Effector memory CD8-positive, alpha-beta T cell (primary cell): ENCODE measurements at regions not wholly inside any gene's neighbourhood (a gene's known extent, or its start where the extent isn't known, plus 50 kb on each side); places are given as distances from the start of the nearest gene placed in this dataset.

ENCODE experiments used
- ATAC-seq: fragments of 150-1000 bp; cut with Tn5 transposase; replicated peaks from 2 replicates; pipeline ENCODE4 v1.10.0; 2021; ENCODE audit warnings: mild to moderate bottlenecking, moderate library complexity
- DNase-seq, 3 experiments: peaks; one replicate each; pipeline ENCODE4 v3.0.0; 2021
- H3K27ac Mint-ChIP-seq, 2 donors: one replicate each; pipeline ENCODE4 v1.8.0; 2022; ENCODE audit warnings: mild to moderate bottlenecking in 2 of 2, mixed read lengths in 2 of 2, moderate library complexity in 2 of 2
- H3K27me3 Mint-ChIP-seq, 2 donors: one replicate each; pipeline ENCODE4 v1.8.0; 2022; ENCODE audit warnings: mixed read lengths in 2 of 2
- H3K36me3 Mint-ChIP-seq: one replicate; pipeline ENCODE4 v1.8.0; 2022; ENCODE audit warnings: mild to moderate bottlenecking, moderate library complexity, mixed read lengths; ENCODE audit not compliant: insufficient read depth
- H3K4me1 Mint-ChIP-seq, 2 donors: one replicate each; pipeline ENCODE4 v1.8.0; 2022; ENCODE audit warnings: low read depth in 2 of 2, mixed read lengths in 2 of 2
- H3K4me3 Mint-ChIP-seq, 2 donors: one replicate each; pipeline ENCODE4 v1.8.0; 2022; ENCODE audit warnings: mild to moderate bottlenecking in 2 of 2, mixed read lengths in 2 of 2, moderate library complexity in 2 of 2
- H3K9me3 Mint-ChIP-seq, 2 donors: one replicate each; pipeline ENCODE4 v1.8.0; 2022; ENCODE audit warnings: mixed read lengths in 2 of 2

- no peak for ATAC-seq
- Mint-ChIP-seq H3K4me1 (no peaks in the 10 kb centered on the region), H3K27me3 (no peaks in the 10 kb centered on the region), H3K36me3 (no peaks in the 10 kb centered on the region), H3K9me3 (peaks cover 4 to 16% of the 10 kb centered on the region in 2 donors), H3K4me3 (no peak overlapping the region), H3K27ac (no peak overlapping the region)
- DNase-seq: no peak
Observed at GRCh38 chr4:52266537-52267137, 215.5 kb downstream of the SPATA18 start.

DNA sequence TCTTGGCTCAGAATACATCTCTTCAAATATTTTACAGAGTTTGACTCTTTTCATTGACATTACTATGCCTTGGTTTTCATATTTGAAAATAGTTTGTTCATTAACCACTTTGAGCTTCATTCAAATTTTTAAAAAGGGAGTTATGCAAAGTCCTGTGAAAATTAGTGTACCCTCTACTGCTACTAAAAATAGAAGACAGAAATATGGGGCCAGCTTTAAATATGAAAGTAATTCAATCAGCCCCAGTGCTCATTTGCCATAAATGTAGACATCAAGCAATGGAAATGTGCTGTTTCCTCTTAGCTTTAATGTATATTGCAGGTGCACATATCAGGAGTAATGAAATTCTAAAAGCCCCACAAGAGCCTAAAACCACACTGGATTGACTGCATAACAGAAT lies 218.7 kb downstream of the SPATA18 start:
- no peak for DNase-seq
- no peaks in the 10 kb centered on the region for H3K36me3 Mint-ChIP-seq
- peaks cover 8 to 12% of the 10 kb centered on the region in 2 donors for H3K9me3 Mint-ChIP-seq
- H3K4me1 Mint-ChIP-seq: no peaks in the 10 kb centered on the region
- H3K27me3 Mint-ChIP-seq: no peaks in the 10 kb centered on the region
- no peak overlapping the region for H3K27ac Mint-ChIP-seq
- ATAC-seq: no peak
- no peak overlapping the region for H3K4me3 Mint-ChIP-seq

DNA sequence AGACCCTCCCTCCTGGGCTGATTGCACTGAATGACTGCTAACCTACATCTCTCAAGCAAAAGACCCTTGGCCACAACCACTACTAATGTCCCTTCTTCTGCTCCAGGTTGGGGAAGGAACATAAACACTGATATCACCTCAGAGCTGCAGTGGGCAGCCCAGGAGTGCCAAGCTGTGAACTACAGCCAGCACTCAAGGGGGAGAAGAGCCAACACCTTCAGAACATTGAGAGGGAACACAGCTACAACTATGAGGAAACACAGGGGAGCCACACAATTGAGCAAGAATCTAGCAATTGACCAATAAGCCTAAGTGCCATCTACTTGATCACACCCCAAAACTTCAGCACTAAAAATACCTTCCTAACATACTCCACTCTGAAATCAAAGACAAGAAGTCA lies 222.8 kb downstream of the SPATA18 start:
- Mint-ChIP-seq H3K9me3 (peaks cover 9 to 14% of the 10 kb centered on the region in 2 donors), H3K4me3 (no peak overlapping the region), H3K36me3 (no peaks in the 10 kb centered on the region), H3K27ac (no peak overlapping the region), H3K27me3 (no peaks in the 10 kb centered on the region), H3K4me1 (no peaks in the 10 kb centered on the region)
- no peak for DNase-seq
- ATAC-seq: no peak

DNA sequence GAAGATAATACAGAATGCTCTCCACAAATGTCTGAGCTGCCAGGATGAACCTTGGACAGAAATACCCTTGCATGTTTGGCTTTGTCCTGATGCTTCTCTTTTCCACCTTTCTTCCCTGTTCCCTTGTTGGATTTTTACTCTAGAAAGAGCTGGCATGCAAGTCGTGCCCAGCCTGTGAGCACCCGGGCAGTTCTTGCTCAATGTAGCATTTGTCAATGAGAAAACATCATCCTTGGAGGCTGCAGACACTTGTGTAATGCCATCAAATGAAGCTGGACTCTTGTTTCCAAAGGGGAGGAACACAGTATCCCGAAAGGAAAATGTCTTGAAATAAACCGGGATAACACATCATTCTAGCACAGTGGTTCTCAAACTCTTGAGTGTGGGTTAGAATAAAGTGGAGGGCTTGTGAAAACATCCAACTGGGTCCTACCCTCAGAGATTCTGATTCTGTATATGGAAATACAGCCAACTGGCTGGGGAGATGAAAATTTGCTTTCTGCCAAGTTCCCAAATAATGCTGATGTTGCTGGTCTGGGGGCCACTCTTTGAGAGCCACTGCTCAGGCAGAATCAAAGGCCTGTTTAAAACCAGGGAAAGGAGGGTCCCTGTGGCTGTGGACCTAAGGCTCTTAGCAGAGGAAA lies 237.2 kb downstream of the SPATA18 start:
- H3K4me3 Mint-ChIP-seq: no peak overlapping the region
- H3K27ac Mint-ChIP-seq: no peak overlapping the region
- ATAC-seq: no peak
- no peak for DNase-seq
- H3K4me1 Mint-ChIP-seq: no peaks in the 10 kb centered on the region
- no peaks in the 10 kb centered on the region for H3K27me3 Mint-ChIP-seq
- H3K9me3 Mint-ChIP-seq: peaks cover 0 to 1% of the 10 kb centered on the region in 2 donors
- no peaks in the 10 kb centered on the region for H3K36me3 Mint-ChIP-seq

DNA sequence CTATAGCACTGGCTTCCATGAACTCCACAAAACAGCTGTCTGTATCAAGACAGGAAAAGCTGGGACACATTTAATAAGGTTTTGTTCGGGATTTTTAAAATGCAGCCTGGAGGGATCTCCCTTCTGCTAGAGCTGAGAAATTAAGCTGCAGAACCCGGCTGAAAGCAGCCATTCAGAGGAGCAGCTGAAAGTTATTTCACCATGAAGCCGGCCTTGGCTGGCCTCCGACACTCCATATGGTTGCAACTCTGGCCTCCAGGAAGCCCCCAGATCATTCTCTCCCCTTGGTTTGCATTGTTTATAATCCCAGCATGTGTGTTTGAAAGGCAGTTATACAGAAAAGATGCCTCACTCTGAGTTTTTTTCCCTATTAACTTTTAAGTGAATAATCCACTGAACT lies 239.4 kb downstream of the SPATA18 start:
- Mint-ChIP-seq H3K36me3 (no peaks in the 10 kb centered on the region), H3K27ac (no peak overlapping the region), H3K27me3 (no peaks in the 10 kb centered on the region), H3K9me3 (no peaks in the 10 kb centered on the region), H3K4me1 (no peaks in the 10 kb centered on the region), H3K4me3 (no peak overlapping the region)
- no peak for ATAC-seq
- no peak for DNase-seq

DNA sequence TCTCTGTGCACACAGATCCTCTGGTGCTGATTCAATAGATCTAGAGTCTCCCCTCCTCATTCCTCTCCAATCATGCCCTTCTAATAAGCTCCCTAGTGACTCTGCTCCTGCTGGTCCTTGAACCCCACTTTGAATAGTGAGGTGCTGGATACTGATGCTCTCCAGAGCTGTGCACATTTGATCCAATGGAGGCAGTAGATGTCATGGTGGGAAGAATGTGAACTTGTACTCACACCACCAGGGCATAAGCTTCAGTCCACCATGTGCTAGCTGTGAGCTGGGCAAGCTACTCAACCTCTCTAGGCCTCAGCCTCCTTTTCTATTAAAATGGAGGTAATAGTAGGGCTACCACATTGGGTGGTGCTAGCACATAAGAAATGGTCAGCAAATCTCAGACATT lies 241.1 kb downstream of the SPATA18 start:
- no peak overlapping the region for H3K27ac Mint-ChIP-seq
- H3K36me3 Mint-ChIP-seq: no peaks in the 10 kb centered on the region
- H3K4me3 Mint-ChIP-seq: no peak overlapping the region
- H3K4me1 Mint-ChIP-seq: no peaks in the 10 kb centered on the region
- no peaks in the 10 kb centered on the region for H3K27me3 Mint-ChIP-seq
- DNase-seq (no peak), ATAC-seq (no peak)
- no peaks in the 10 kb centered on the region for H3K9me3 Mint-ChIP-seq

DNA sequence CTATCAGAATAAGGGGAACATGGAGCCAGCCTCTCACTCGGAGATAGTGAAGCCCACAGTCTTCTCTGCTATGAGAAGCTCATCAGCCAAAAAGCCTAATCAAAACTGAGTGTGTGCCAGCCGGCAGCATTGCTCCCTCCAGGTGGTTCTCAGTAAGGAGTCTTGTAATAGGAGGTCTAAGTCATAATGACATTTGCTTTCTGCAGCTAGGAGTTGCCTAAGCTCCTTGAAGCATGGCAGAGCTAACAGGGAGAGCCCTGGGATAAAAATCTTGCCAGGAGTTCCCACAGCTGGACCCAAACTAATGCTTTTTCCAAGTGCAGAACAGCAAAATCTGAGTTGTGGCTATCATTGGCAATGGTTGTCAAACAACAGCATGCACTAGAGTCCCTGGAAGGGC lies 245.2 kb downstream of the SPATA18 start:
- H3K9me3 Mint-ChIP-seq: no peaks in the 10 kb centered on the region
- DNase-seq (no peak), ATAC-seq (no peak)
- H3K4me1 Mint-ChIP-seq: no peaks in the 10 kb centered on the region
- H3K27me3 Mint-ChIP-seq: no peaks in the 10 kb centered on the region
- no peak overlapping the region for H3K4me3 Mint-ChIP-seq
- H3K27ac Mint-ChIP-seq: no peak overlapping the region
- H3K36me3 Mint-ChIP-seq: no peaks in the 10 kb centered on the region

DNA sequence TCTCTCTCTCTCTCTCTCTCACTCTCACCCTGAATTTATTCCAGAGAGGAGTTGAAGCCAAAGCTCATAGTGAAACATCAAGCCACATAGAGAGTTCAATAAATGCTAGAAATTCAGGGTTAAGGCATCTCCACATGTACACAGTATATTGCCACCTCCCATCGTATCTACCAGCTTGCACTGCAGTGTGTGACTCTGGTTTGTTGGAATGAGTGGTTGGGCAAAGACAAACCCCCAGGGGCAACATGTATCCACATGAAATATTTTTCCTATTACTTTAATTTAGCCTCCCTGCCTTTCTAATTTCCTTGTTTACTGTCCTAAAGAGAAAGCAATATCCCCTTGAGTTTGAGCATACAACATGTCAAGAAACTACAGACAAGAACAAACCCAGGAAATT lies 247.3 kb downstream of the SPATA18 start:
- ATAC-seq (no peak), DNase-seq (no peak)
- H3K9me3 Mint-ChIP-seq: no peaks in the 10 kb centered on the region
- H3K27me3 Mint-ChIP-seq: no peaks in the 10 kb centered on the region
- H3K4me1 Mint-ChIP-seq: no peaks in the 10 kb centered on the region
- no peak overlapping the region for H3K4me3 Mint-ChIP-seq
- H3K36me3 Mint-ChIP-seq: no peaks in the 10 kb centered on the region
- H3K27ac Mint-ChIP-seq: no peak overlapping the region

GRCh38 chr4:52299120-52299519 lies 248.0 kb downstream of the SPATA18 start:
- H3K4me3 Mint-ChIP-seq: no peak overlapping the region
- no peaks in the 10 kb centered on the region for H3K9me3 Mint-ChIP-seq
- H3K27ac Mint-ChIP-seq: no peak overlapping the region
- H3K27me3 Mint-ChIP-seq: no peaks in the 10 kb centered on the region
- ATAC-seq (no peak), DNase-seq (no peak)
- H3K4me1 Mint-ChIP-seq: no peaks in the 10 kb centered on the region
- no peaks in the 10 kb centered on the region for H3K36me3 Mint-ChIP-seq

- no peak overlapping the region for H3K4me3 Mint-ChIP-seq
- H3K36me3 Mint-ChIP-seq: no peaks in the 10 kb centered on the region
- peaks cover 5 to 8% of the 10 kb centered on the region in 2 donors for H3K9me3 Mint-ChIP-seq
- DNase-seq (no peak), ATAC-seq (no peak)
- H3K27ac Mint-ChIP-seq: no peak overlapping the region
- H3K4me1 Mint-ChIP-seq: no peaks in the 10 kb centered on the region
- H3K27me3 Mint-ChIP-seq: peaks cover 9 to 11% of the 10 kb centered on the region in 2 donors
Observed at GRCh38 chr4:52311464-52312125, 260.5 kb downstream of the SPATA18 start.

DNA sequence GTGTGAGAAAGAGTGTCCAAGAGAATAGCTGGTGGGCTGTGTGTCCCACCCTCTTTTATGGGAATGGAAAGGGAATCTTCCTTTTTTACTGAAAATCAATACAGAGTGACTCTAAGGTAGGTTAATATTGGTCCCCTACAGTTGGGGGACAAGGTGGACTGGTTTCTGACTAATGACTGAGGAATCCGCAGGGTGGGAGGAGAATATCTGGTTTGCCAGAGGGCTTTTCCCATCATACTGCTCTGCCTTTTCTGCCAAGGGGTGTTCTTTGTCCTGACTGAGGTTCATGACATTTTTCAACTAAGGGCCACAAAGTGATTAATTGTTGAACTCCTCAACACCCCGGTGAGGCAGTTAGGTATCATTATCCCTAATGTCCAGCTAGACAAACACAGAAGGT lies 261.6 kb downstream of the SPATA18 start:
- H3K4me3 Mint-ChIP-seq: no peak overlapping the region
- no peak for DNase-seq

GRCh38 chr4:52317361-52317879 lies 266.3 kb downstream of the SPATA18 start:
- no peaks in the 10 kb centered on the region for H3K4me1 Mint-ChIP-seq
- peaks cover 5% of the 10 kb centered on the region in 2 donors for H3K27me3 Mint-ChIP-seq
- DNase-seq (no peak), ATAC-seq (no peak)
- no peaks in the 10 kb centered on the region for H3K36me3 Mint-ChIP-seq
- H3K4me3 Mint-ChIP-seq: no peak overlapping the region
- no peak overlapping the region for H3K27ac Mint-ChIP-seq
- H3K9me3 Mint-ChIP-seq: peaks cover under 1 to 5% of the 10 kb centered on the region in 2 donors

More for the DNA sequence above, 261.6 kb downstream of the SPATA18 start:
- no peaks in the 10 kb centered on the region for H3K36me3 Mint-ChIP-seq
- H3K9me3 Mint-ChIP-seq: peaks cover 2 to 5% of the 10 kb centered on the region in 2 donors
- no peaks in the 10 kb centered on the region for H3K4me1 Mint-ChIP-seq
- ATAC-seq: no peak
- peaks cover 9 to 11% of the 10 kb centered on the region in 2 donors for H3K27me3 Mint-ChIP-seq
- no peak overlapping the region for H3K27ac Mint-ChIP-seq

- Mint-ChIP-seq H3K4me3 (no peak overlapping the region), H3K4me1 (no peaks in the 10 kb centered on the region), H3K27ac (no peak overlapping the region), H3K9me3 (peaks cover 4 to 6% of the 10 kb centered on the region in 2 donors), H3K27me3 (no peaks in the 10 kb centered on the region), H3K36me3 (no peaks in the 10 kb centered on the region)
- DNase-seq (no peak), ATAC-seq (no peak)
Observed at GRCh38 chr4:52317981-52318380, 266.9 kb downstream of the SPATA18 start.

DNA sequence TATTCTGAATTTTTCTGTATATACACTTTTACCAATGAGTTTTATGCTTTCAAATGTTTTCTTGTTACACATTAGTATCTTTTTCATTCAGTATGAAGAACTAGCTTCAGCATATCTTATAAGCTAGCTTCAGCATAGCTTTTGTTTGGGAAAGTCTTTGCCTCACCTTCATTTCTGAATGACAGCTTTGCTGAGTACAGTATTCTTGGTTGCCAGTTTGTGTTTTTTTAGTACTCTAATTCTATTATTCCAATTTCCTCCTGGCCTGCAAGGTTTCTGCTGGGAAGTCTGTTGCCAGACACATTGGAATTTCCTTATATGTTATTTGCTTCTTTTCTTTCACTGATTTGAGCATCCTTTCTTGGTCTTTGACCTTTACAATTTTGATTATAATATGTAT lies 278.8 kb downstream of the SPATA18 start:
- DNase-seq (no peak), ATAC-seq (no peak)
- no peak overlapping the region for H3K4me3 Mint-ChIP-seq
- H3K27me3 Mint-ChIP-seq: no peaks in the 10 kb centered on the region
- no peaks in the 10 kb centered on the region for H3K4me1 Mint-ChIP-seq
- H3K27ac Mint-ChIP-seq: no peak overlapping the region
- no peaks in the 10 kb centered on the region for H3K36me3 Mint-ChIP-seq
- peaks cover 6 to 32% of the 10 kb centered on the region in 2 donors for H3K9me3 Mint-ChIP-seq
